ENCODE measurements at regions not wholly inside any gene's neighbourhood (a gene's known extent, or its start where the extent isn't known, plus 50 kb on each side); places are given as distances from the start of the nearest gene placed in this dataset.

DNA sequence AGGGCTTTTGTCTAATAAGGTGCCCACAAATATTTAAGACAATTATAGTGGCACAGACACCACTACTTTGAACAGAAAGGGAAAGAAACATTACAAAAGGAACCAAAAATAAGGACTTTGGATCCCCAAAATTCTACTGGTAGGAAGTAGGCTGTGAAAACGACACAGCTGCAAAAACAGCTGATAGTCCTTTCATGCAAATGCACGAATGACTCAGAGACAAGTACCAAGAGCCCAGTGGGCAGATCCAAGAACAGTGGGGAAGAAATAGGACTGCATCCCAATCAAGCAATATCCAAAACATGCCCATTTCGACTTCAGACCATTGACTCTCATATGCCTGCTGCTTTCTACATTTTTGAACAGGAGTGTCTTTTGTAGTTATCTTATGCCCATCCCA lies 269.4 kb upstream of the NBEA start:
- no peak for TF ChIP-seq CTCF (IDR thresholded peaks at IDR 0.05; ENCODE audit: low read depth, low read length, missing input control)
- TF ChIP-seq RAD21 (IDR thresholded peaks at IDR 0.05), result no peak
- TF ChIP-seq EGR1 (IDR thresholded peaks at IDR 0.05; ENCODE audit: low read depth in 2 of 2), result no peak
- no peak for TF ChIP-seq SP1 (IDR thresholded peaks at IDR 0.05)
- no peak for TF ChIP-seq GABPA (IDR thresholded peaks at IDR 0.05 in 1 of 2, conservative IDR thresholded peaks at IDR 0.05 in 1 of 2)
- no peak for TF ChIP-seq REST (IDR thresholded peaks at IDR 0.05)
- no peak for TF ChIP-seq ATF3 (IDR thresholded peaks at IDR 0.05)
- TF ChIP-seq ZBTB33 (IDR thresholded peaks at IDR 0.05), result no peak
- TF ChIP-seq, protein P1, sequence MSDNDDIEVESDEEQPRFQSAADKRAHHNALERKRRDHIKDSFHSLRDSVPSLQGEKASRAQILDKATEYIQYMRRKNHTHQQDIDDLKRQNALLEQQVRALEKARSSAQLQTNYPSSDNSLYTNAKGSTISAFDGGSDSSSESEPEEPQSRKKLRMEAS (IDR thresholded peaks at IDR 0.05), result no peak
- no peak for TF ChIP-seq RXRA (IDR thresholded peaks at IDR 0.05)
- TF ChIP-seq TAF1 (conservative IDR thresholded peaks at IDR 0.05), result no peak
- TF ChIP-seq NR2F2 (IDR thresholded peaks at IDR 0.05), result no peak
- TF ChIP-seq FOXA1 (IDR thresholded peaks at IDR 0.05), result no peak

Measured in liver (tissue), 3 donors.